H9 (cell line): ENCODE measurements at regions not wholly inside any gene's neighbourhood (a gene's known extent, or its start where the extent isn't known, plus 50 kb on each side); places are given as distances from the start of the nearest gene placed in this dataset.

Experiments used
- DNase-seq: peaks from one replicate; pipeline ENCODE4 v3.0.0-alpha.2; 2017
- H2AFZ ChIP-seq: one replicate; pipeline ENCODE4 v1.6.1; 2013; ENCODE audit warnings: mild to moderate bottlenecking, low read length, control low read depth, moderate library complexity
- H2AK5ac ChIP-seq: 2 replicates; pipeline ENCODE4 v1.6.1; 2013; ENCODE audit warnings: low read length, control low read depth, mixed read lengths; ENCODE audit not compliant: insufficient read length
- H2BK120ac ChIP-seq: one replicate; pipeline ENCODE4 v1.6.1; 2013; ENCODE audit warnings: low read depth, mild to moderate bottlenecking, low read length, control low read depth, inconsistent platforms; ENCODE audit not compliant: poor library complexity, severe bottlenecking
- H2BK12ac ChIP-seq: 2 replicates; pipeline ENCODE4 v1.6.1; 2013; ENCODE audit warnings: low read length, control low read depth, mixed read lengths, low read depth; ENCODE audit not compliant: insufficient read length
- H2BK15ac ChIP-seq: 2 replicates; pipeline ENCODE4 v1.6.1; 2013; ENCODE audit warnings: low read depth, low read length, control low read depth
- H2BK20ac ChIP-seq: one replicate; pipeline ENCODE4 v1.6.1; 2013; ENCODE audit warnings: low read depth, mild to moderate bottlenecking, low read length, control low read depth, inconsistent platforms; ENCODE audit not compliant: poor library complexity, severe bottlenecking
- H2BK5ac ChIP-seq: 2 replicates; pipeline ENCODE4 v1.6.1; 2013; ENCODE audit warnings: low read length, control low read depth, mixed read lengths; ENCODE audit not compliant: insufficient read length
- H3K14ac ChIP-seq: 2 replicates; pipeline ENCODE4 v1.6.1; 2013; ENCODE audit warnings: low read length, control low read depth; ENCODE audit not compliant: insufficient read depth
- H3K18ac ChIP-seq: 2 replicates; pipeline ENCODE4 v1.6.1; 2013; ENCODE audit warnings: low read depth, mild to moderate bottlenecking, mixed read lengths, low read length, control low read depth; ENCODE audit not compliant: insufficient read length
- H3K23ac ChIP-seq: 2 replicates; pipeline ENCODE4 v1.6.1; 2013; ENCODE audit warnings: low read length, control low read depth, mixed read lengths, low read depth; ENCODE audit not compliant: insufficient read length
- H3K23me2 ChIP-seq: 2 replicates; pipeline ENCODE4 v1.6.1; 2013; ENCODE audit warnings: low read depth, mild to moderate bottlenecking, mixed read lengths, low read length, control low read depth; ENCODE audit not compliant: insufficient read length, poor library complexity, severe bottlenecking
- H3K27ac ChIP-seq: 2 replicates; pipeline ENCODE4 v1.5.1; 2013; ENCODE audit warnings: low read length, control low read depth, mixed read lengths, low read depth; ENCODE audit not compliant: insufficient read length
- H3K27me3 ChIP-seq: 2 replicates; pipeline ENCODE4 v1.6.1; 2013; ENCODE audit warnings: low read length, control low read depth, inconsistent platforms; ENCODE audit not compliant: insufficient read depth
- H3K4ac ChIP-seq: 2 replicates; pipeline ENCODE4 v1.6.1; 2013; ENCODE audit warnings: low read depth, mild to moderate bottlenecking, control low read depth, inconsistent platforms, low read length, moderate library complexity
- H3K4me1 ChIP-seq: 2 replicates; pipeline ENCODE4 v1.6.1; 2013; ENCODE audit warnings: low read length, control low read depth, inconsistent platforms; ENCODE audit not compliant: insufficient read depth
- H3K4me2 ChIP-seq: 2 replicates; pipeline ENCODE4 v1.6.1; 2013; ENCODE audit warnings: low read length, control low read depth, mixed read lengths; ENCODE audit not compliant: insufficient read length, insufficient read depth
- H3K56ac ChIP-seq: 2 replicates; pipeline ENCODE4 v1.6.1; 2013; ENCODE audit warnings: low read depth, mild to moderate bottlenecking, mixed read lengths, low read length, control low read depth; ENCODE audit not compliant: insufficient read length
- H3K79me1 ChIP-seq: 2 replicates; pipeline ENCODE4 v1.6.1; 2013; ENCODE audit warnings: low read depth, mild to moderate bottlenecking, moderate library complexity, low read length, control low read depth, inconsistent platforms; ENCODE audit not compliant: insufficient read depth, poor library complexity, severe bottlenecking
- H3K79me2 ChIP-seq: 2 replicates; pipeline ENCODE4 v1.6.1; 2013; ENCODE audit warnings: low read length, control low read depth, inconsistent platforms; ENCODE audit not compliant: insufficient read depth
- H3K9ac ChIP-seq: 2 replicates; pipeline ENCODE4 v1.6.1; 2013; ENCODE audit warnings: low read length, control low read depth, mixed read lengths; ENCODE audit not compliant: insufficient read length; ENCODE audit errors: extremely low read depth
- H3K9me3 ChIP-seq: one replicate; pipeline ENCODE4 v1.6.1; 2013; ENCODE audit warnings: low read depth, low read length, inconsistent platforms; ENCODE audit not compliant: control insufficient read depth
- H3T11ph ChIP-seq: one replicate; pipeline ENCODE4 v1.6.1; 2013; ENCODE audit warnings: mild to moderate bottlenecking, low read length, control low read depth, inconsistent platforms
- H4K20me1 ChIP-seq: one replicate; pipeline ENCODE4 v1.6.1; 2013; ENCODE audit not compliant: control insufficient read depth, insufficient read length, insufficient read depth
- H4K5ac ChIP-seq: 2 replicates; pipeline ENCODE4 v1.6.1; 2013; ENCODE audit warnings: low read depth, mild to moderate bottlenecking, mixed read lengths, low read length, control low read depth; ENCODE audit not compliant: insufficient read length
- H4K8ac ChIP-seq: replicated peaks from 2 replicates; pipeline ENCODE4 v1.6.1; 2013; ENCODE audit warnings: low read length, control low read depth, mixed read lengths, low read depth; ENCODE audit not compliant: insufficient read length
- H4K91ac ChIP-seq: 2 replicates; pipeline ENCODE4 v1.6.1; 2013; ENCODE audit warnings: low read depth, mild to moderate bottlenecking, moderate library complexity, mixed read lengths, low read length, control low read depth; ENCODE audit not compliant: insufficient read length
- H3K27ac Mint-ChIP-seq, 3 experiments: 2 replicates in 2 of 3; 3 replicates in 1 of 3; pipeline ENCODE4 v1.8.0; 2020 to 2021; ENCODE audit warnings: mixed read lengths in 3 of 3, mild to moderate bottlenecking in 1 of 3, moderate library complexity in 1 of 3
- H3K27me3 Mint-ChIP-seq: 2 replicates; pipeline ENCODE4 v1.8.0; 2021; ENCODE audit warnings: low read depth, mild to moderate bottlenecking, moderate library complexity, mixed read lengths
- H3K36me3 Mint-ChIP-seq, 3 experiments: 2 replicates in 2 of 3; 3 replicates in 1 of 3; pipeline ENCODE4 v1.8.0; 2020 to 2021; ENCODE audit warnings: low read depth in 3 of 3, mixed read lengths in 3 of 3; ENCODE audit not compliant: insufficient read depth in 1 of 3
- H3K4me1 Mint-ChIP-seq, 2 experiments: 2 replicates each; pipeline ENCODE4 v1.8.0; 2020; ENCODE audit warnings: mixed read lengths in 2 of 2
- H3K4me3 Mint-ChIP-seq, 2 experiments: 2 replicates in 1 of 2; 3 replicates in 1 of 2; pipeline ENCODE4 v1.8.0; 2020 to 2021; ENCODE audit warnings: mild to moderate bottlenecking in 2 of 2, mixed read lengths in 2 of 2, moderate library complexity in 1 of 2
- H3K9me3 Mint-ChIP-seq, 2 experiments: 2 replicates in 1 of 2; 3 replicates in 1 of 2; pipeline ENCODE4 v1.8.0; 2020; ENCODE audit warnings: mild to moderate bottlenecking in 2 of 2, mixed read lengths in 2 of 2, moderate library complexity in 1 of 2
- CTCF ChIP-seq: fragments of 200-600 bp; sonication (generic); conservative IDR thresholded peaks from 3 replicates; pipeline ENCODE4 v1.8.0; 2021; ENCODE audit warnings: antibody characterized with exemption, mild to moderate bottlenecking
- WGBS: extraction: QIAGEN DNeasy Blood & Tissue Kit; methylation state at CpG from one replicate; pipeline ENCODE4 v1.1.7; 2013; ENCODE audit warnings: missing lambda C conversion rate, low lambda C conversion rate, mixed read lengths; ENCODE audit not compliant: insufficient read length; ENCODE audit errors: extremely low coverage; 5-methylcytosine and 5-hydroxymethylcytosine counted together

- no peaks in the 10 kb centered on the region for H3K27me3 ChIP-seq
- Mint-ChIP-seq H3K36me3 (no peaks in the 10 kb centered on the region), H3K4me1 (no peaks in the 10 kb centered on the region), H3K4me3 (no peak overlapping the region), H3K27ac (peak overlapping the region in 1 of 3 experiments; percentile 84; a peak in 1 of 7 replicates), H3K27me3 (peaks cover 2% of the 10 kb centered on the region; the same call in 1 of the 2 replicates), H3K9me3 (no peaks in the 10 kb centered on the region; a peak in 1 of 5 replicates)
- TF ChIP-seq CTCF, result no peak
- no peak overlapping the region for H3K4ac ChIP-seq
- no peak overlapping the region for H2BK15ac ChIP-seq
- no peak overlapping the region for H2BK120ac ChIP-seq
- no peak overlapping the region for H3K18ac ChIP-seq
- no peak overlapping the region for H4K8ac ChIP-seq
- H2AK5ac ChIP-seq, result no peak overlapping the region
- H3K27ac ChIP-seq, result no peak overlapping the region
- no peaks in the 10 kb centered on the region for H3K9me3 ChIP-seq
- DNase-seq, result no peak
- H4K5ac ChIP-seq, result no peak overlapping the region
- no peaks in the 10 kb centered on the region for H3K79me1 ChIP-seq
- no peak overlapping the region for H3K14ac ChIP-seq
- H4K91ac ChIP-seq, result no peak overlapping the region
- H3K79me2 ChIP-seq, result no peaks in the 10 kb centered on the region
- H3K4me2 ChIP-seq, result no peak overlapping the region
- H3T11ph ChIP-seq, result no peak overlapping the region
- H3K56ac ChIP-seq, result no peak overlapping the region
- no peak overlapping the region for H3K23ac ChIP-seq
- no peak overlapping the region for H2BK12ac ChIP-seq
- no peak overlapping the region for H2AFZ ChIP-seq
- H2BK5ac ChIP-seq, result no peak overlapping the region
- no peaks in the 10 kb centered on the region for H3K4me1 ChIP-seq
- H4K20me1 ChIP-seq, result no peaks in the 10 kb centered on the region
- H3K23me2 ChIP-seq, result no peaks in the 10 kb centered on the region
- WGBS, result no CpG with 5 or more reads among the region's 6 CpGs
- H3K9ac ChIP-seq, result no peak overlapping the region
- no peak overlapping the region for H2BK20ac ChIP-seq
Observed at GRCh38 chr10:56212951-56213350, 148.1 kb downstream of the ZWINT start.
